Transverse colon (tissue), 4 donors: ENCODE measurements at regions not wholly inside any gene's neighbourhood (a gene's known extent, or its start where the extent isn't known, plus 50 kb on each side); places are given as distances from the start of the nearest gene placed in this dataset.
A peak's percentile ranks its signal among the peaks of the same experiment; 100 is the strongest.

ENCODE experiments used
- DNase-seq: peaks from one replicate; pipeline ENCODE4 v3.0.0-alpha.2; 2019
- H3K27ac ChIP-seq, 4 donors: fragments of 200-600 bp; sonication (generic); 2 replicates each; pipeline ENCODE4 v1.5.1; 2016 to 2018; ENCODE audit warnings: inconsistent platforms in 4 of 4
- H3K27me3 ChIP-seq: fragments of 200-600 bp; sonication (generic); 2 replicates; pipeline ENCODE4 v1.5.1; 2017; ENCODE audit warnings: inconsistent platforms
- H3K36me3 ChIP-seq, 4 donors: fragments of 200-600 bp; sonication (generic); 2 replicates each; pipeline ENCODE4 v1.5.1; 2017 to 2019; ENCODE audit warnings: inconsistent platforms in 4 of 4
- H3K4me1 ChIP-seq, 4 donors: fragments of 200-600 bp; sonication (generic); 2 replicates each; pipeline ENCODE4 v1.5.1; 2017 to 2020; ENCODE audit warnings: inconsistent platforms in 4 of 4
- H3K4me3 ChIP-seq, 4 donors: fragments of 200-600 bp; sonication (generic); 1 replicate in 1 of 4; 2 replicates in 3 of 4; pipeline versions ENCODE4 v1.5.1 to v1.6.1; 2017 to 2019; ENCODE audit warnings: inconsistent platforms in 4 of 4
- H3K9me3 ChIP-seq, 2 donors: fragments of 200-600 bp; sonication (generic); 2 replicates each; pipeline ENCODE4 v1.5.1; 2017 to 2019; ENCODE audit warnings: inconsistent platforms in 2 of 2
- CTCF ChIP-seq, 5 experiments: fragments of 200-600 bp in 3 of 5; fragments of 450-650 bp in 2 of 5; sonication (generic) in 3 of 5; IDR thresholded peaks; 1 replicate in 2 of 5; 2 replicates in 3 of 5; pipeline ENCODE4 v1.5.1; 2016 to 2017; ENCODE audit warnings: antibody characterized with exemption in 5 of 5, inconsistent platforms in 3 of 5, mild to moderate bottlenecking in 2 of 5, moderate library complexity in 1 of 5
- EP300 ChIP-seq: sonication (generic); formaldehyde crosslinking; IDR thresholded peaks from one replicate; pipeline ENCODE4 v1.6.1; 2017; ENCODE audit warnings: antibody characterized with exemption, low read depth
- POLR2A ChIP-seq: fragments of 450-650 bp; IDR thresholded peaks from one replicate; pipeline ENCODE4 v1.6.1; 2016; ENCODE audit warnings: antibody characterized with exemption, mild to moderate bottlenecking, moderate library complexity
- POLR2AphosphoS5 ChIP-seq, 3 donors: sonication (generic); formaldehyde crosslinking; IDR thresholded peaks; one replicate each; pipeline ENCODE4 v1.6.1; 2016; ENCODE audit warnings: antibody characterized with exemption in 3 of 3
- WGBS, 2 donors: methylation state at CpG; one replicate each; pipeline ENCODE4 v1.1.5; 2018; ENCODE audit warnings: low coverage in 1 of 2; 5-methylcytosine and 5-hydroxymethylcytosine counted together
- in situ Hi-C, 4 donors: fragments of 200-750 bp; cut with MboI; loops; one replicate each; pipeline versions ENCODE4 v1.15.0 to v1.15.1; 2017; ENCODE audit warnings: low sequenced_read_pairs in 3 of 4, low pct_ligation_motif_present in 1 of 4, low pct_unique_long_range_greater_than_20kb in 1 of 4
- intact Hi-C: fragments of 100-400 bp; cut with DNase I; formaldehyde crosslinking; loops from one replicate; pipeline ENCODE4 v1.15.1; 2023; ENCODE audit warnings: low total_unique reads

GRCh38 chr16:35414139-35414538 lies 1954.7 kb downstream of the TP53TG3F start:
- no peak overlapping the region for H3K27ac ChIP-seq
- DNase-seq, result no peak
- H3K9me3 ChIP-seq, result peaks cover 0 to 6% of the 10 kb centered on the region in 2 donors
- H3K27me3 ChIP-seq, result no peaks in the 10 kb centered on the region
- intact Hi-C loops, result no loop called here
- no peaks in the 10 kb centered on the region for H3K4me1 ChIP-seq
- in situ Hi-C loops, result no loop called here
- WGBS, 2 donors, result 80 to 89% methylated on average over 6 to 14 of the region's 14 CpGs
- TF ChIP-seq EP300 (no peak), CTCF (IDR thresholded peaks at IDR 0.05) (no peak), POLR2A (no peak), POLR2AphosphoS5 (IDR thresholded peaks at IDR 0.05) (no peak)
- H3K4me3 ChIP-seq, result no peak overlapping the region
- H3K36me3 ChIP-seq, result no peaks in the 10 kb centered on the region

- intact Hi-C loops (no loop called here), in situ Hi-C loops (no loop called here)
- Histone ChIP-seq H3K27me3 (no peaks in the 10 kb centered on the region), H3K36me3 (no peaks in the 10 kb centered on the region), H3K27ac (no peak overlapping the region), H3K9me3 (peaks cover 0 to 6% of the 10 kb centered on the region in 2 donors), H3K4me3 (no peak overlapping the region), H3K4me1 (no peaks in the 10 kb centered on the region)
- DNase-seq, result no peak
- TF ChIP-seq POLR2A (no peak), CTCF (IDR thresholded peaks at IDR 0.05) (no peak), EP300 (no peak), POLR2AphosphoS5 (IDR thresholded peaks at IDR 0.05) (no peak)
- 33 to 90% methylated on average over 1 to 17 of the region's 19 CpGs for WGBS, 2 donors
These were observed 1955.2 kb downstream of the TP53TG3F start for GRCh38 chr16:35414563-35414962.

- Histone ChIP-seq H3K4me3 (no peak overlapping the region), H3K27ac (no peak overlapping the region), H3K4me1 (no peaks in the 10 kb centered on the region), H3K27me3 (no peaks in the 10 kb centered on the region), H3K36me3 (no peaks in the 10 kb centered on the region), H3K9me3 (no peaks in the 10 kb centered on the region)
- in situ Hi-C loops (loop anchor here in 1 of 4 donors (25.0 kb wide), 1 partner anchor 88 kb away; no protein-coding TSS in a partner anchor), intact Hi-C loops (no loop called here)
- no peak for TF ChIP-seq POLR2A
- TF ChIP-seq CTCF (IDR thresholded peaks at IDR 0.05), result no peak
- TF ChIP-seq POLR2AphosphoS5 (IDR thresholded peaks at IDR 0.05), result no peak
- no peak for TF ChIP-seq EP300
- no peak for DNase-seq
- 82% methylated on average over 26 of the region's 32 CpGs; no CpG with 5 or more reads in 1 of the 2 donors for WGBS, 2 donors
These were observed 1965.9 kb downstream of the TP53TG3F start for GRCh38 chr16:35425270-35425669.

GRCh38 chr16:35431829-35432663 lies 1972.6 kb downstream of the TP53TG3F start:
- Histone ChIP-seq H3K36me3 (no peaks in the 10 kb centered on the region), H3K27me3 (no peaks in the 10 kb centered on the region), H3K27ac (no peak overlapping the region), H3K9me3 (no peaks in the 10 kb centered on the region), H3K4me1 (no peaks in the 10 kb centered on the region), H3K4me3 (no peak overlapping the region)
- 16 to 20% methylated on average over 2 to 4 of the region's 4 CpGs for WGBS, 2 donors
- in situ Hi-C loops (loop anchor here in 1 of 4 donors (25.0 kb wide), 1 partner anchor 95 kb away; no protein-coding TSS in a partner anchor), intact Hi-C loops (no loop called here)
- peak in 3 of 5 experiments; percentile 9 to 36 (median 28) for TF ChIP-seq CTCF (IDR thresholded peaks at IDR 0.05)
- no peak for TF ChIP-seq POLR2A
- TF ChIP-seq EP300, result no peak
- DNase-seq, result no peak
